ENCODE measurements at regions not wholly inside any gene's neighbourhood (a gene's known extent, or its start where the extent isn't known, plus 50 kb on each side); places are given as distances from the start of the nearest gene placed in this dataset.

DNA sequence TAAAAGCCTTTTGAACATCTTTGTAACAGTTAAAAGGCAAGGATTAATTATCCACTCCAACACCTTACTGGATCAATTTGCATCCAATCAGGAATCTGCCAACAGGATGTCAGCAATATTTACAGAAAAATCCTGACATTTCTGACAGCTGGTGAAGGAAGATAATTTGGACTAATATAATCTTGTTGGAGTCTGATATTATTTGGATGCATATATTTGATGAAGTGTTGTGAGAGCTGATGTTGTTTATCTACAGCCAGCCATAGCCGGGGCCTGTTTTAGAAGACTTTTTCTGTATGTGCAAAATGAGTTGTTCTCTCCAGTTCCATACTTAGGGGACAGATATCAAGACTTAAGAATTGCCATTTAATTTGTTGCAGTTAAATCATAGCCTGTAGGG, 91.1 kb downstream of the GPR37 start:
- Histone ChIP-seq H3K4me3 (no peak overlapping the region), H3K27ac (no peak overlapping the region), H3K9me3 (no peaks in the 10 kb centered on the region), H3K36me3 (no peaks in the 10 kb centered on the region), H3K4me1 (no peaks in the 10 kb centered on the region), H3K27me3 (no peaks in the 10 kb centered on the region)
- DNase-seq (ENCODE audit: low spot score in 2 of 2) = no peak
- 93% methylated on average over 1 of the region's 1 CpG for WGBS
- TF ChIP-seq POLR2AphosphoS5 (IDR thresholded peaks at IDR 0.05) (no peak), POLR2A (IDR thresholded peaks at IDR 0.05) (no peak), EP300 (IDR thresholded peaks at IDR 0.05) (no peak)
- TF ChIP-seq, protein P1, sequence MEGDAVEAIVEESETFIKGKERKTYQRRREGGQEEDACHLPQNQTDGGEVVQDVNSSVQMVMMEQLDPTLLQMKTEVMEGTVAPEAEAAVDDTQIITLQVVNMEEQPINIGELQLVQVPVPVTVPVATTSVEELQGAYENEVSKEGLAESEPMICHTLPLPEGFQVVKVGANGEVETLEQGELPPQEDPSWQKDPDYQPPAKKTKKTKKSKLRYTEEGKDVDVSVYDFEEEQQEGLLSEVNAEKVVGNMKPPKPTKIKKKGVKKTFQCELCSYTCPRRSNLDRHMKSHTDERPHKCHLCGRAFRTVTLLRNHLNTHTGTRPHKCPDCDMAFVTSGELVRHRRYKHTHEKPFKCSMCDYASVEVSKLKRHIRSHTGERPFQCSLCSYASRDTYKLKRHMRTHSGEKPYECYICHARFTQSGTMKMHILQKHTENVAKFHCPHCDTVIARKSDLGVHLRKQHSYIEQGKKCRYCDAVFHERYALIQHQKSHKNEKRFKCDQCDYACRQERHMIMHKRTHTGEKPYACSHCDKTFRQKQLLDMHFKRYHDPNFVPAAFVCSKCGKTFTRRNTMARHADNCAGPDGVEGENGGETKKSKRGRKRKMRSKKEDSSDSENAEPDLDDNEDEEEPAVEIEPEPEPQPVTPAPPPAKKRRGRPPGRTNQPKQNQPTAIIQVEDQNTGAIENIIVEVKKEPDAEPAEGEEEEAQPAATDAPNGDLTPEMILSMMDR (IDR thresholded peaks at IDR 0.05) = no peak

DNA sequence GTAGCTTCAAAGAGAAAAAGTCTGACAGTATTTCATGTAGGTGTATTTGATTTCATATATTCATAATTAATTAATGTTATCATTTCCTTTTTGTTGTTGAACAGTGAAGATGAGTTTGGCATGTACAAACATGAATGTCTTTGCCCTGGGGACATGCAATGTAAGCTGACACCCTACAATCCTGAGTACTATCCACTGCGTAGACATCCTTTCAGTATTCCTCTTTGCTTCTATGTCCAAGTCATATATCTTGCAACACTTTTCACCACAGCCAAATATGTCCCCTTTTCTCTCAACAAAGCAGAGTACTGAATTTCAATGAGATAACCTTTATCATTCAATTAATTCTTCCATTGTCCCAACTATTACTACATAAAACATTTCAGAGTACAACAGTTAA, 93.6 kb downstream of the GPR37 start:
- Histone ChIP-seq H3K36me3 (no peaks in the 10 kb centered on the region), H3K9me3 (no peaks in the 10 kb centered on the region), H3K4me1 (no peaks in the 10 kb centered on the region), H3K27me3 (no peaks in the 10 kb centered on the region), H3K27ac (no peak overlapping the region), H3K4me3 (no peak overlapping the region)
- no peak for DNase-seq (ENCODE audit: low spot score in 2 of 2)
- TF ChIP-seq EP300 (IDR thresholded peaks at IDR 0.05) (no peak), POLR2AphosphoS5 (IDR thresholded peaks at IDR 0.05) (no peak), POLR2A (IDR thresholded peaks at IDR 0.05) (no peak)
- TF ChIP-seq, protein P1 (IDR thresholded peaks at IDR 0.05) = no peak
- WGBS = 46% methylated on average over 1 of the region's 1 CpG

DNA sequence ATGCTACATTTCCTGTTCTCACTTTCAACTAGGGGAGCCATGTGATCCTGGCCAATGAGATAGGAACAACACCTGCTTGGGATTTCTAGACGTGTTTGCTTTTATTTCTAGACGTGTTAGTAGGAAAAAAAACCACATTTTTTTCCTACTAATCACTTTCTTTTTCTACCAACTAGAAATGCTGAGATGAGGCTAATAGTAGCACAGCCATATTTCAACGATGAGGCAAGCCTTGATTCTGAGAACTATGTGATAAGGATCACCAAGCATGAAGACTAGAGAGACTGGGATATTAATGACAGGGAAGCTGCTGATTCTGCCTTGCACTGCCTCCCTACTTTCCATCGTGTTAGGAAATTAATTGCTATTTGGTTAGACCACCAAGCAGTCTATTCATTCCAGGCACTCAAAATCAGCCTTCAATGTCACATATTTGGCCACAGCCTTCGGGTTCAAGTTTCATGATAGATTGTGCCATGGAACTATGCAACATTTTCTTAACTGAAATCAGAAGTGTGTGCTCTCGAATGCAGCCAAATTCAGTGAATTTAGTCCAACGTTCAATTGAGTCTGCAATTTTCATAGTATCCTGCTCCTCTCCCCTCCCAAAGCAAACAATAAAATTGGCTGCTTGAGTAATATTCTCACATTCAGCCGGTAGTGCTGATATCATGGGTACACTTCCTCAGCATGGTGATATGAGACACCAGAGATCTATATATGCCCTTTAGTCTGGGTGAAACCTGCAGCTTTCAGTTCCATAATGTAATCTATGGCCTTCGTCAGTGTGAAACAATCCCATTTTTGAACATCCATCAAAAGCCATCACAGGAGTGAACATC, 98.1 kb downstream of the GPR37 start:
- 64% methylated on average over 9 of the region's 9 CpGs for WGBS
- no peak for DNase-seq (ENCODE audit: low spot score in 2 of 2)
- TF ChIP-seq EP300 (IDR thresholded peaks at IDR 0.05) (no peak), POLR2AphosphoS5 (IDR thresholded peaks at IDR 0.05) (no peak), POLR2A (IDR thresholded peaks at IDR 0.05) (no peak)
- TF ChIP-seq, protein P1 (IDR thresholded peaks at IDR 0.05) = no peak

DNA sequence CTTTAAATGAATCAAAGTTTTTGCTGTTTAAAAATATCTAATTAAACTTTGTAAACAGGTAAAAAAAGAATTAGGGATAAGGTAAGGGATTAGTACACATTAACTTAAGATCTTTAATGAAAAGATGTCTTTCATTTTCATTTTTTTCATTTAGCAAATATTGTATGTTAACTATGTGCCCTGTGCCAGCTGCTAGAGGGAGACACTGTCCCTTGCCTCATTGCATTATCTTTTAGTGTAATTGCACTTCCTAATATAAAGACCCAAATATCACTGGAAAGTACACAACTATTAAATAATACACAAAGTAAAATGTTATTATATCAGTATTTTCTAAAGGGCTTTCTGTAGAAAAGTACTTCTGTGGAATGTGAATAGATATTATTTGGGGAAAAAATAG, 102.7 kb downstream of the GPR37 start:
- Histone ChIP-seq H3K36me3 (no peaks in the 10 kb centered on the region), H3K27me3 (no peaks in the 10 kb centered on the region), H3K9me3 (no peaks in the 10 kb centered on the region), H3K27ac (no peak overlapping the region), H3K4me1 (no peaks in the 10 kb centered on the region), H3K4me3 (no peak overlapping the region)
- no peak for DNase-seq (ENCODE audit: low spot score in 2 of 2)
- TF ChIP-seq, protein P1 (IDR thresholded peaks at IDR 0.05) = no peak
- TF ChIP-seq POLR2A (IDR thresholded peaks at IDR 0.05) (no peak), EP300 (IDR thresholded peaks at IDR 0.05) (no peak), POLR2AphosphoS5 (IDR thresholded peaks at IDR 0.05) (no peak)

More for the DNA sequence above, 98.1 kb downstream of the GPR37 start:
- no peaks in the 10 kb centered on the region for H3K27me3 ChIP-seq
- no peaks in the 10 kb centered on the region for H3K36me3 ChIP-seq
- no peak overlapping the region for H3K4me3 ChIP-seq
- no peaks in the 10 kb centered on the region for H3K9me3 ChIP-seq
- no peak overlapping the region for H3K27ac ChIP-seq
- no peaks in the 10 kb centered on the region for H3K4me1 ChIP-seq

DNA sequence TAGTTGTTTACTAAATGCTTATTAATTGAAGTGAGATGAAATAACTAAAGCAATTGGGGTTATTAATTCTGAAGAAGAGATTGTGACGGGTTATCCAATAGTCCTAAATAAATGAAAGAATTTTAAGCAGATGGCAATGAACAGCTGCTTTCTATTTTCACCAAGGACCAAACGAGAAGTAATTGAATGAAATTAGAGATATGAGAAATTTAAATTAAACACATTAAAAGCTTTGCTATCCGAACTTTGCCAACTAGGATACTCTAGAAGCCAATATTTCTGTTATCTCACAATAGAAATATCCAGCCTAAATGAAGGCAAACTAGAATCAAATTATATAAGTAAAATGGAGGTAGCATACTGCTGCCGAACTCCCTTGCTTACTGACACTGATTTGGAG, 103.2 kb downstream of the GPR37 start:
- no peak overlapping the region for H3K27ac ChIP-seq
- H3K36me3 ChIP-seq = no peaks in the 10 kb centered on the region
- no peak for TF ChIP-seq POLR2A (IDR thresholded peaks at IDR 0.05)
- no peak for TF ChIP-seq EP300 (IDR thresholded peaks at IDR 0.05)
- TF ChIP-seq, protein P1 (IDR thresholded peaks at IDR 0.05) = no peak
- TF ChIP-seq POLR2AphosphoS5 (IDR thresholded peaks at IDR 0.05) = no peak
- no peak overlapping the region for H3K4me3 ChIP-seq
- DNase-seq (ENCODE audit: low spot score in 2 of 2) = no peak
- no peaks in the 10 kb centered on the region for H3K9me3 ChIP-seq
- 47% methylated on average over 4 of the region's 4 CpGs for WGBS
- H3K27me3 ChIP-seq = no peaks in the 10 kb centered on the region
- no peaks in the 10 kb centered on the region for H3K4me1 ChIP-seq

Measured in suprapubic skin (tissue), 4 donors.